Endothelial cell of umbilical vein (primary cell): ENCODE measurements at regions not wholly inside any gene's neighbourhood (a gene's known extent, or its start where the extent isn't known, plus 50 kb on each side); places are given as distances from the start of the nearest gene placed in this dataset.
"Not testable (repeated sequence)": the region's sequence is repeated elsewhere in the genome, so short reads cannot be mapped to it uniquely, and the experiment has no call there.

ENCODE experiments used
- CTCF ChIP-seq, 2 donors: IDR thresholded peaks; 1 replicate in 1 of 2; 2 replicates in 1 of 2; pipeline ENCODE4 v1.5.1; 2011; ENCODE audit warnings: low read length in 2 of 2, mild to moderate bottlenecking in 2 of 2, moderate library complexity in 2 of 2, control low read depth in 1 of 2, inconsistent platforms in 1 of 2, low read depth in 1 of 2; ENCODE audit not compliant: insufficient read depth in 1 of 2; ENCODE audit errors: extremely low read depth in 1 of 2
- FOS ChIP-seq: IDR thresholded peaks from 2 replicates; pipeline ENCODE4 v1.6.1; 2011; ENCODE audit warnings: mild to moderate bottlenecking, low read length, moderate library complexity, borderline replicate concordance; ENCODE audit not compliant: insufficient read depth
- JUN ChIP-seq: IDR thresholded peaks from 2 replicates; pipeline ENCODE4 v1.6.1; 2011; ENCODE audit warnings: borderline replicate concordance, low read depth; ENCODE audit not compliant: insufficient read length, insufficient read depth
- MAX ChIP-seq: IDR thresholded peaks from 2 replicates; pipeline ENCODE4 v1.6.1; 2011; ENCODE audit not compliant: insufficient read depth, insufficient read length
- MYC ChIP-seq: IDR thresholded peaks from one replicate; pipeline ENCODE4 v1.6.1; 2011; ENCODE audit warnings: mild to moderate bottlenecking, low read depth, low read length
- POLR2A ChIP-seq: IDR thresholded peaks from 2 replicates; pipeline ENCODE4 v1.6.1; 2012; ENCODE audit warnings: low read depth, mild to moderate bottlenecking, control low read depth, low read length

GRCh38 chr7:150077543-150077942 is 203.8 kb downstream of the ATP6V0E2 start:
- TF ChIP-seq CTCF (IDR thresholded peaks at IDR 0.05; ENCODE audit: extremely low read depth in 1 of 2, insufficient read depth in 1 of 2, low read depth in 1 of 2, low read length in 2 of 2); FOS; POLR2A; MAX; MYC; JUN: not testable (repeated sequence)
